CD4-positive, alpha-beta T cell treated with Interleukin-6 at 100 ng/mL for 8 hours (primary cell): ENCODE measurements at regions not wholly inside any gene's neighbourhood (a gene's known extent, or its start where the extent isn't known, plus 50 kb on each side); places are given as distances from the start of the nearest gene placed in this dataset.
"Not testable (repeated sequence)": the region's sequence is repeated elsewhere in the genome, so short reads cannot be mapped to it uniquely, and the experiment has no call there.

Source experiments
- DNase-seq: peaks from one replicate; pipeline ENCODE4 v3.0.0-alpha.2; 2020; ENCODE audit warnings: mixed read lengths, low spot score

DNA sequence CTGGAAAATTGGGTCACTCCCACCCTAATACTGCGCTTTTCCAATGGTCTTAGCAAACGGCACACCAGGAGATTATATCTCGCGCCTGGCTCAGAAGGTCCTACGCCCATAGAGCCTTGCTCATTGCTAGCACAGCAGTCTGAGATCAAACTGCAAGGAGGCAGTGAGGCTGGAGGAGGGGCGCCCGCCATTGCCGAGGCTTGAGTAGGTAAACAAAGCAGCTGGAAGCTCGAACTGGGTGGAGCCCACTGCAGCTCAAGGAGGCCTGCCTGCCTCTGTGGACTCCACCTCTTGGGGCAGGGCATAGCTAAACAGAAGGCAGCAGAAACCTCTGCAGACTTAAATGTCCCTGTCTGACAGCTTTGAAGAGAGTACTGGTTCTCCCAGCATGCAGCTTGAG lies 362.6 kb upstream of the GOT2 start:
- not testable (repeated sequence) for DNase-seq

DNA sequence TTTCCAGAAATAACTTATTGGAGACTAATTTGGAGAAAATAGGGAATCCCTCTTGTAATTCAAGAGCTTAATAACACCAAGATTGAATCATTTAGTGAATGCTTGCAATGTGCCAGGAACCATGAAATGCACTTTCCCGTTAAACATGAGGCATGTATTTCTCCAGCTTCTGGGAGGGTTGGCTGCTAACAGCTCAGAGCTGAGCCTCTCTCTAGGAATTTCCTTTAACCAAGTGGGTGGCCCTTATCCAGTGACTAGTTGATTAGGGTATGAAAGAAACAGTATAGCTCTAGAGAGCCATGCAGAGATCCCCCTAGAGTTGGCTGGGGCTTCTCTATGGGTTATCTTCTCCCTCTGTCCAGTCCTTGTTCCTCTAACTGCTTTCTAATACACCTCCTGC lies 356.4 kb upstream of the GOT2 start:
- no peak for DNase-seq

- DNase-seq: no peak
Measured at GRCh38 chr16:59088431-59088830, 354.3 kb upstream of the GOT2 start.

GRCh38 chr16:59087641-59088040 lies 353.5 kb upstream of the GOT2 start:
- no peak for DNase-seq

DNA sequence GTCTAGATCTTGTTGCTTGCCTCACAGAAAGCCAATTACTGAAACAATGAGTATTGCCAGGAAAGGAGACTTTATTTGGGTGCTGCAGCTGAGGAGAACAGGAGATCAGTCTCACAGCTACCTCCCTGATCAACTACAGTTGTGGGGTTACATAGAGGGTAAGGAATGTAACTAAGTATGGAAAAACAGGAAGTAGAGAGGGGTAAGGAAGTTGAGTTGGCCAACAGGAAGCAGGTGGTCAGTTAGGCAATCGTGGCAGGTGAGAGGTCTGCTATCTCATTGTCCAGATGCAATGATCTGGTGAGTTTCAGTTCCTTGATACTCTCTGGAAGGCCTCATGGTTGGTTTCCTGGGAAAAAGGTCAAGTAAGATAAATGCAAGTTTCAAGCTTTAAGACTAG lies 333.1 kb upstream of the GOT2 start:
- DNase-seq: no peak

GRCh38 chr16:59060207-59060606 lies 326.1 kb upstream of the GOT2 start:
- no peak for DNase-seq

- DNase-seq: no peak
Measured at GRCh38 chr16:59058250-59058649, 324.1 kb upstream of the GOT2 start.

- no peak for DNase-seq
Measured at GRCh38 chr16:59053911-59054310, 319.8 kb upstream of the GOT2 start.

DNA sequence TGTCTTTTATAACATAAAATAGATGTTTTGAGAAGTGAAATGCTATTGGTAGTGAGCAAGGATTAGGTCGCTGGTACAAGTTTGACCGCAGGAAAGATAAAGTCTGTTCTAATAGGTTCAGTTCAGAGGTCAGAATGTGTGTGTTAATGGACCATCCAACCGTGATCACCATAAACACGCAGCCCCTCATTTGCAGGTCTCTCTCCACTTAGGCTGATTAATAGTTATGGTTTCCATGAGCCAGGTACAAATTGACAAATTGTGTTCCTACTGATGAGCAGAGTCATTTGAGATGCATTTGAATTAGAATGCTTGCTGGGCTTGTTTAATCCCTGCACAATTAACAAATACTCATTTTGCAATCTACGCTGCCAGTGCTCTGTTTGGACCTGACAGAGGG lies 318.1 kb upstream of the GOT2 start:
- no peak for DNase-seq

- DNase-seq: no peak
Measured at GRCh38 chr16:59048876-59049275, 314.8 kb upstream of the GOT2 start.

- no peak for DNase-seq
Measured at GRCh38 chr16:59047114-59047513, 313.0 kb upstream of the GOT2 start.

DNA sequence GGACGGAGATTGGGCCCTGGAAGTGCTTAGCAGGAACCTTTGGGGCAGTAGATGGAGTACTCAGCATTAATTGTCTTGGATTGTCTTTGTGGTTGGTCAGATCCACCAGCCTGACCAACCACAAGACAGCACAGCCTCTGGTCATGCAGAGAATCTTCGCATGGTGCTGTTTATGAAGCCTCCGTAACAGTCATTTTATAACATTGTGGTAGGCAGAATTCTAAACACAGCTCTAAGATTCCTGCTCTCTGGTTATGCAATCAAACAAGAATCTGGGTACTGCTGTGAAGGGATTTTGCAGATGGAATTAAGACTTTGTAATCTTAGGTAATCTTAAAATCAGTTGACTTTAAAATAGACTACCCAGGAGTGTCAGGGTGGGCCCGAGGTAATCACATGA lies 312.2 kb upstream of the GOT2 start:
- DNase-seq: no peak

DNA sequence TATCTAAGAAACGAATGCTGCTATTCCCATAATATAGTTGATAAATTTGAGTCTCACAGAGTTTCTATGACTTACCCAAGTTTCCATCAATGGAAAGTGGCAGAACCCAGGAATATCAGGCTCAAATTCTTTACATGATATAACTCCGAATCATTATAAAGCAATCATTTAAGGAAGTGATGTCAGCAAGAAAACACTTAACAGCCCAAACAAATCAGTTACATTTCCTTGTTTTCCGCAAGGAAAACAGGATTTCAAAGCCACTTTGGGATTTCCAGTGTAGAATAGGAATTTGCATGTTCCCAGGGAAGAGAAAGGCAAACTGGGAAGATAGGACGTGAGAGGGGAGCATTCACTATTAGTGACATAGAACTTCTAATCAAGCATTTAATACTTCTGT lies 311.4 kb upstream of the GOT2 start:
- no peak for DNase-seq

GRCh38 chr16:59044616-59045015 lies 310.5 kb upstream of the GOT2 start:
- DNase-seq: no peak

DNA sequence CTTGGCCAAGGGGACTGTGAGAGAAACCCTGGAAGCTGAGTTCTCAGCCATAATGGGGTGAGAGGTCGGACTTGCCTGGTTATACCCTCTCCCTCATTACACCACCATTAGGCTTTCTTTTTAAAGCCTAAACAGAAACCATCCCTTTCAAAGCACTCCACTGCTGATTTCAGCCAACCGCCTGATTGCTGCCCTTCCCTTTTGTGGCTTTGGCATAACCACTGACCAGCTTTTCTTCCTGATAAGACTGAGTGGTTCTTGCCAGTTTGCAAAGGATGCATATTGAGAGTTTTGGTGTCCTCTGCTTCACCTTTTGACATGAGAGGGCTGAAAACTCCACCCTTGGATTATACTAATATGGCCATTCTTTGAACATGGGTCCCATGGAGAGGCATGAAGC lies 308.2 kb upstream of the GOT2 start:
- DNase-seq: no peak

DNA sequence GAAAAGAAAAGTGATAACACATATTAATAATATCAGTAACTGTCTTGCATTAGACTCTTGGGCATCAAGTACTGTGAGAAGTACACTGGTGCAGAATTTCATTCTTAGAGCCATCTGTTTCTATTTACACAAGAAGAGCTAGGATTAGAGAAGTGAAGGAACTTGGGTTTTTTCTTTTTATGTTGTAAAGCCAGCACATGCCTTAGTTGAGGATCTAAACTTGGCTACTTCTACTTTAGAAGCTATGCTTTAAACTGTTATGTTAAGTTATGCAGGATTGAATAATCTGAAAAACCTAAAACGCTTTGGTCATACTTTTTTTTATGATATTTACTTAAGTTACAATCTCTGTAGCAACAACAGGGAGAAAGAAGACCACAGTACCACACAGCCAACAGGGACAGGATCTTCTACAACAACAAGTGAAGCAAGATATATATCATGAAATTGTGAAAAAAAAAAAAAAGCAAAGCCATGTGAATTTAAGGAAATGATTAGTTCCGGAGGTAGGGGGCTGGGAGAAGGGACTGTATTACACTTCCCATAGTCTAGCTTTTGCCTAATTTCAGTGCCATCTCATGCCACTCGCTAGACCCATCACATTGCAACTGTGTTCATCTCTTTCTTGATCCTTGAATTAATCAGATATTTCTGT lies 305.1 kb upstream of the GOT2 start:
- no peak for DNase-seq

DNA sequence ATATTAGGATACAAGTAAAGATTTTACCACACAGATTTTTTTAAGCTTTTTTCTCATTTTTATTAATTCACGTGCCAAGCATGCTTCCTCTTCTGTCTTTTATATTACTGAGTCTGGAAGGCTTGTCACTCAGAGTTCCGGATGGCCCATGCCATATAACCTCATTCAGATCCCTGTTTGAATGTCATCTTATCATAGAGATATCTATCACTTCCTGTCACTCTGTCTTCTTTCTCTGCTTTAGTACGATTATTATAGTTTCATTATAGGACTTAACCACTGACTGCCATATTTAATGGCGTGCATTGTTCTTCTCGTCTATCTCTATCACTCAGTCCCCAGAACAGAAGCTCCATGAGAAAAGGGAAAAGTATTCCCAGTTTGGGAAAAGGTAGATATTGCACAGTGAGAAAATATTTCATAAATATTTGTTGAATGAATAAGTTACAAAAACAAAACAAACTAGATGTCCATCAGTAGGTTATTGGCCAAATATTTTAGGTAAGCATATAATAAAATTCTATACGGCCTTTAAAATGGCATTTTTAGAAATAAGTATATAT lies 296.9 kb upstream of the GOT2 start:
- no peak for DNase-seq

- no peak for DNase-seq
Measured at GRCh38 chr16:59021751-59022150, 287.6 kb upstream of the GOT2 start.

GRCh38 chr16:59013930-59014329 lies 279.8 kb upstream of the GOT2 start:
- no peak for DNase-seq

- DNase-seq: no peak
Measured at GRCh38 chr16:58999762-59000161, 265.6 kb upstream of the GOT2 start.

DNA sequence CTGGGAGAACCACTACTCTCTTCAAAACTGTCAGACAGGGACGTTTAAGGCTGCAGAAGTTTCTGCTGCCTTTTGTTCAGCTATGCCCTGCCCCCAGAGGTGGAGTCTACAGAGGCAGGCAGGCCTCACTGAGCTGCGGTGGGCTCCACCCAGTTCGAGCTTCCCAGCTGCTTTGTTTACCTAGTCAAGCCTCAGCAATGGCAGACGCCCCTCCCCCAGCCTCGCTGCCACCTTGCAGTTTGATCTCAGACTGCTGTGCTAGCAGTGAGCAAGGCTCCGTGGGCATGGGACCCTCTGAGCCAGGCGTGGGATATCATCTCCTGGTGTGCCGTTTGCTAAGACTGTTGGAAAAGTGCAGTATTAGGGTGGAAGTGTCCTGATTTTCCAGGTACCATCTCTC lies 258.6 kb upstream of the GOT2 start:
- not testable (repeated sequence) for DNase-seq

DNA sequence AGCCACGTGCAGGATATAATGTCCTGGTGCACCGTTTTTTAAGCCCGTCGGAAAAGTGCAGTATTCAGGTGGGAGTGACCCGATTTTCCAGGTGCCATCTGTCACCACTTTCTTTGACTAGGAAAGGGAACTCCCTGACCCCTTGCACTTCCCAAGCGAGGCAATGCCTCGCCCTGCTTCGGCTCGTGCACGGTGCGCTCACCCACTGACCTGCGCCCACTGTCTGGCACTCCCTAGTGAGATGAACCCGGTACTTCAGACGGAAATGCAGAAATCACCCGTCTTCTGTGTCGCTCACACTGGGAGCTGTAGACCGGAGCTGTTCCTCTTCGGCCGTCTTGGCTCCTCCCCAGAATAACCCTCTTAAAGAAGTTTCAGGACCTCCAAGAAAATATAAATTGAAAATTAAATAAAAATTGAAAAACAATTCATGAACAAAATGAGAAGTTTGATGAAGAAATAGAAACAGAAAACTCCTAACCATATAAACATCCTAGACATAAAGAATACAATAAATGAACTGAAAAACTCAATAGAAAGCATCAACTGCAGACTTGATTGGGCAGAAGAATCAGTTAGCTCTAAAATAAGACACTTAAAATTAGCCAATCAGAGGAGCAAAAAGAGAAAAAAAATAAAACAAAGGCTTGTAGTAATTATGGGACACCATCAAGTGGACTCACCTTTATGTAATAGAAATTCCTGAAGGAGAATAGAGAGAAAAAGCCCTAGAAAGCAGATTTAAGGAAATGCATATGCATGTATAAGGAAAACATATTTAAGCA lies 249.3 kb upstream of the GOT2 start:
- not testable (repeated sequence) for DNase-seq

GRCh38 chr16:58970775-58971174 lies 236.7 kb upstream of the GOT2 start:
- no peak for DNase-seq

DNA sequence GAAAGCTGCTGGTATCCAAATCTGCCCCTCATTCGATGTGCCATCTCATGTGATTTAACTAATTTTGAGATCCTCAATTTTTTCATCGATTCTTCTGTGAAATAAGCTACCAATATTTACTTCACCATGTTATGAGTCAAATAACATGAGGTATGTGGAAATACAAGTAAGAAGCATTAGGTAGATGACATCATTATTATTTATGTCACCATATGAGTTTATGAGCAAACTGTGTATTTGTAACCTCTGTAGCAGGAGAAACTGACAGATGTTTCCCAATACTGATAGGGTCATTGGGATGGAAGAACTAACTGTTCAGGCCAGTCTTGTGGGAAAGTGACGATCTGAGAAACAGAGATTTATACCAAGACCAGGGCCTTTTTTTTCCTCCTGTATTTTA lies 229.4 kb upstream of the GOT2 start:
- no peak for DNase-seq
